ENCODE measurements at regions not wholly inside any gene's neighbourhood (a gene's known extent, or its start where the extent isn't known, plus 50 kb on each side); places are given as distances from the start of the nearest gene placed in this dataset.
"Not testable (repeated sequence)": the region's sequence is repeated elsewhere in the genome, so short reads cannot be mapped to it uniquely, and the experiment has no call there.

- not testable (repeated sequence) for TF ChIP-seq CTCF, POLR2A (IDR thresholded peaks at IDR 0.05)
Measured at GRCh38 chr21:18857606-18858005, 454.0 kb upstream of the TMPRSS15 start.
